ENCODE measurements at regions not wholly inside any gene's neighbourhood (a gene's known extent, or its start where the extent isn't known, plus 50 kb on each side); places are given as distances from the start of the nearest gene placed in this dataset.

- TF ChIP-seq CTCF (conservative IDR thresholded peaks at IDR 0.05; ENCODE audit: low read depth, low read length) (no peak), EZH2 (IDR thresholded peaks at IDR 0.05; ENCODE audit: borderline replicate concordance, low read depth, low read length, poor library complexity, severe bottlenecking) (no peak)
Observed at GRCh38 chrX:128216364-128216763, 164.2 kb upstream of the ACTRT1 start.
